ENCODE measurements at regions not wholly inside any gene's neighbourhood (a gene's known extent, or its start where the extent isn't known, plus 50 kb on each side); places are given as distances from the start of the nearest gene placed in this dataset.

- no peak for TF ChIP-seq CTCF (IDR thresholded peaks at IDR 0.05)
- TF ChIP-seq EP300 (IDR thresholded peaks at IDR 0.05): no peak
- TF ChIP-seq POLR2A (IDR thresholded peaks at IDR 0.05): no peak
Observed at GRCh38 chr2:128399256-128399655, 80.6 kb upstream of the HS6ST1 start.
